Breast epithelium (tissue), 4 donors: ENCODE measurements at regions not wholly inside any gene's neighbourhood (a gene's known extent, or its start where the extent isn't known, plus 50 kb on each side); places are given as distances from the start of the nearest gene placed in this dataset.

Experiments used
- DNase-seq, 2 donors: peaks; one replicate each; pipeline ENCODE4 v3.0.0-alpha.2; 2019; ENCODE audit warnings: low spot score in 2 of 2
- H3K27ac ChIP-seq, 2 donors: fragments of 200-600 bp; sonication (generic) in 1 of 2; one replicate each; pipeline ENCODE4 v1.5.1; 2016 to 2019; ENCODE audit warnings: mild to moderate bottlenecking in 1 of 2
- H3K27me3 ChIP-seq, 2 donors: fragments of 200-600 bp; sonication (generic) in 1 of 2; one replicate each; pipeline versions ENCODE4 v1.5.1 to v1.6.0; 2017 to 2019; ENCODE audit warnings: control low read depth in 1 of 2, mild to moderate bottlenecking in 1 of 2
- H3K36me3 ChIP-seq: fragments of 200-600 bp; one replicate; pipeline ENCODE4 v1.5.1; 2019
- H3K4me1 ChIP-seq, 2 donors: fragments of 200-600 bp; sonication (generic); one replicate each; pipeline ENCODE4 v1.5.1; 2016 to 2019; ENCODE audit warnings: control low read depth in 1 of 2
- H3K4me3 ChIP-seq, 3 donors: fragments of 200-600 bp; sonication (generic); 1 replicate in 2 of 3; 2 replicates in 1 of 3; pipeline ENCODE4 v1.5.1; 2016 to 2019; ENCODE audit warnings: mild to moderate bottlenecking in 3 of 3, moderate library complexity in 2 of 3
- H3K9me3 ChIP-seq, 2 donors: fragments of 200-600 bp; sonication (generic) in 1 of 2; one replicate each; pipeline ENCODE4 v1.5.1; 2016 to 2019; ENCODE audit warnings: control low read depth in 1 of 2
- CTCF ChIP-seq, 3 donors: fragments of 450-650 bp; IDR thresholded peaks; one replicate each; pipeline ENCODE4 v1.5.1; 2016 to 2017; ENCODE audit warnings: antibody characterized with exemption in 3 of 3, mild to moderate bottlenecking in 3 of 3, moderate library complexity in 3 of 3
- POLR2A ChIP-seq: fragments of 450-650 bp; IDR thresholded peaks from one replicate; pipeline ENCODE4 v1.6.1; 2016; ENCODE audit warnings: antibody characterized with exemption, mild to moderate bottlenecking, moderate library complexity
- POLR2AphosphoS5 ChIP-seq, 3 donors: sonication (generic); formaldehyde crosslinking; IDR thresholded peaks; one replicate each; pipeline ENCODE4 v1.6.1; 2017; ENCODE audit warnings: antibody characterized with exemption in 3 of 3
- intact Hi-C: fragments of 100-400 bp; cut with DNase I; formaldehyde crosslinking; loops from one replicate; pipeline ENCODE4 v1.15.1; 2023; ENCODE audit warnings: low total_unique reads

DNA sequence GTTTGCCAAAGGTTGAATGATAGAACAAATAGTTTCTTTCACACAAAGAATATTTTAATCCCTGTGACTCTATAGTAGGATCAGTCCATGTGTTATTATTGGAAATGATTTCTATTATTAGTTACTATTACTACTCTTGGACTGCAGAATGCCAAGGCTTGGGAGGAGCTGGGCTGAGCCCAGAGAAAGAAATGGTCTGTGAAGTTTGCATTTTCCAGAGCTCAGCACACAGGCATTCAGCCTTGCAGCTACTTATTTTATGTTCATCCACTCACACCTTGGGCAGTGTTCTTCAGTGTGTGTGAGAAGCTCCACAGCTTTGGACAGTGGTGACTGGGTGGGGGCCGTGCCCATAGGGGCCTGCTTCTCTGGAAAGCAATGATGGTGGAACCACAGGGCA lies 583.1 kb downstream of the CCDC171 start:
- Histone ChIP-seq H3K36me3 (no peaks in the 10 kb centered on the region), H3K9me3 (no peaks in the 10 kb centered on the region), H3K27me3 (no peaks in the 10 kb centered on the region), H3K27ac (no peak overlapping the region), H3K4me1 (no peaks in the 10 kb centered on the region), H3K4me3 (no peak overlapping the region)
- intact Hi-C loops: loop anchor here (2.0 kb wide), 1 partner anchor 53 kb away; no protein-coding TSS in a partner anchor
- TF ChIP-seq POLR2AphosphoS5 (IDR thresholded peaks at IDR 0.05) (no peak), POLR2A (no peak), CTCF (IDR thresholded peaks at IDR 0.05) (no peak)
- no peak for DNase-seq

DNA sequence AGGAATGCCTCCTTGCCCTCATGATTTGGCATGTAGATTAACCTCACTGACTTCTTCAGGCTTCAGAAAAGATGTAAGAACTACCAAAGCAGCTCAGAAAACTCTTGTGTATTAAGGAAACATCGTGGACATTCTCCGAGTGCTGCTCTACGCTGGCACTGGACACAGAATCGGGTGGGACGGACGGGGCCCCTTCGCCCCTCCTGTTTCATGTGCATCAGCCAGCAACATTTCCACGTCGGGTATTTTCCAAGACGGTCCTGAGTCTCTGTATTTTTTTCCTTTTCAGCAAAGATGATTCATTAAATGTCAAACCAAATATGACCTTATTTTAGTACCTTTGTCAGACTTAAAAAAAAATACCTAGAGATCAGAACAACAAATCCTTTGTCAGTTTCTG lies 583.6 kb downstream of the CCDC171 start:
- Histone ChIP-seq H3K36me3 (no peaks in the 10 kb centered on the region), H3K9me3 (no peaks in the 10 kb centered on the region), H3K27ac (no peak overlapping the region), H3K4me1 (no peaks in the 10 kb centered on the region), H3K27me3 (no peaks in the 10 kb centered on the region), H3K4me3 (no peak overlapping the region)
- DNase-seq: no peak
- intact Hi-C loops: loop anchor here (2.0 kb wide), 1 partner anchor 52 kb away; no protein-coding TSS in a partner anchor
- no peak for TF ChIP-seq CTCF (IDR thresholded peaks at IDR 0.05)
- no peak for TF ChIP-seq POLR2AphosphoS5 (IDR thresholded peaks at IDR 0.05)
- no peak for TF ChIP-seq POLR2A

DNA sequence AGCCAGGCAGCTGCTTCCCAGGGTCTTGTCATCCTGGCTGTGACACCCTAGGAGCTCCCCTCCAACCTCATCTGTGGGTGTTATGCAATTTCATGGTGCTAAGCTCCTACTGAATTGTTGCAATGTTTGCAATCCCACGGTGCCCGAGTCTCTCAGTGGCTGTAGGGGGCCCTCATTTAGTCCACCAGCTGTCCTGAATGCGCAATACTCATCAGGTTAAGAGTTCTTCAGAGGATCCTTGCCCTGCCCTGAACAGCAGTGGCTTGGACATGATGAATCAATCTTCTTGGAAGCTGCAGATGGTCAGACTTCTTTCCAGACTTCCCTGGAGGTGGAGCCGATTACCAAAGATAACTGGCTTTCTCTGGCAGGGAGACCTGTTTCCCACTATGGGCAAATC lies 584.1 kb downstream of the CCDC171 start:
- TF ChIP-seq POLR2AphosphoS5 (IDR thresholded peaks at IDR 0.05) (peak in 1 of 3 donors; percentile 11), CTCF (IDR thresholded peaks at IDR 0.05) (no peak), POLR2A (no peak)
- no peaks in the 10 kb centered on the region for H3K4me1 ChIP-seq
- no peaks in the 10 kb centered on the region for H3K9me3 ChIP-seq
- no peak overlapping the region for H3K27ac ChIP-seq
- no peak for DNase-seq
- intact Hi-C loops: loop anchor here (2.0 kb wide), 1 partner anchor 52 kb away; no protein-coding TSS in a partner anchor
- H3K27me3 ChIP-seq: no peaks in the 10 kb centered on the region
- no peak overlapping the region for H3K4me3 ChIP-seq
- H3K36me3 ChIP-seq: no peaks in the 10 kb centered on the region

DNA sequence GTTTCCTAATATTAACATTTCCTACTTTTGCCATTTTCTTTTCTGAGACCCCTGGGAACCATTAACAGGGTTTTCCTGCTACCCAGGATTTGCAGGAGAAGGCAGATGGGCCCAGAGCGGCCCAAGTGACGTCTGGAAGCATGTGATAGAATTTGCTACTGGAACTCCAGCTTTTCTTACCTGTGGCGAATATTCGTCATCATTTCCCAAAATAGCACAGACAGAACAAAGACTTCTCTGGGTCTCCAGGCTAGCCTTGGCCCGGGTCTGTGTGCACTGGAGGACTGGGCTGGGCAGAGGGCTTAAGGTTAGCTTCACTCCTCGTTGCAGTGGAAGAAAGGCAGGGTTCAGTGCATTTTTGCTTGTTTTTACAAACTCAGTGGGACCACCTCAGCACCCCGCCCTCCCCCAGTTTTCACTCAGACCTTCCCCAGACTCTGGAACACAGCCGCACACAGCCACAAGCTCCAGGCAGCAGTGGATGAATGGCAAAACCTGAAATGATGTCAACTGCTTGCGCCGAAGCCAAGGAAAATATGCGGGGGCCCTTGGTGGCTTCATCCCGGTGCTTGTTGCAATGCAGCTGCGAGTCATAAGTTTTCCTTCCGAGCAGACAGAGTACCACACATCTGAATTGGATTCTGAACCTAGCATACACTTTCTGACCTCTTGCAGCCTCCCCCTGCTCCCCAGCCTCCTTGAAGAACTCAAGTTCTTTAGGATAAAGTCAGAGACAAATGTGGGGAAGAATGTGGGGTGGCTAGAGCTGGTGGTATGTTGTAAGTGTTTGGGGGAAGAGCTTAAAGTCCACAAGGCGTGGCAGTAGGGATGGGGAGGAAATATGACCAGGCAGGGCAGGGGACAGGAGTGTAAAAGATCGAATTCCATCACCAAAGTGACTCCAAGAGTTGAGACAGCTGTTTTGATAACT lies 586.0 kb downstream of the CCDC171 start:
- intact Hi-C loops: no loop called here
- no peaks in the 10 kb centered on the region for H3K4me1 ChIP-seq
- no peak overlapping the region for H3K4me3 ChIP-seq
- peak in 1 of 2 donors; percentile 29 for DNase-seq
- H3K27ac ChIP-seq: peak overlapping the region in 1 of 2 donors; percentile 69
- no peaks in the 10 kb centered on the region for H3K27me3 ChIP-seq
- H3K9me3 ChIP-seq: no peaks in the 10 kb centered on the region
- no peaks in the 10 kb centered on the region for H3K36me3 ChIP-seq
- no peak for TF ChIP-seq CTCF (IDR thresholded peaks at IDR 0.05)

GRCh38 chr9:16139774-16140173 lies 586.9 kb downstream of the CCDC171 start:
- no peak for TF ChIP-seq POLR2AphosphoS5 (IDR thresholded peaks at IDR 0.05)
- TF ChIP-seq POLR2A: no peak
- no peak for TF ChIP-seq CTCF (IDR thresholded peaks at IDR 0.05)
- DNase-seq: no peak
- Histone ChIP-seq H3K4me1 (no peaks in the 10 kb centered on the region), H3K9me3 (no peaks in the 10 kb centered on the region), H3K27ac (peak overlapping the region in 1 of 2 donors; percentile 69), H3K36me3 (no peaks in the 10 kb centered on the region), H3K4me3 (no peak overlapping the region), H3K27me3 (no peaks in the 10 kb centered on the region)
- intact Hi-C loops: no loop called here
